ENCODE measurements at regions not wholly inside any gene's neighbourhood (a gene's known extent, or its start where the extent isn't known, plus 50 kb on each side); places are given as distances from the start of the nearest gene placed in this dataset.
A peak's percentile ranks its signal among the peaks of the same experiment; 100 is the strongest.
"Not testable (repeated sequence)": the region's sequence is repeated elsewhere in the genome, so short reads cannot be mapped to it uniquely, and the experiment has no call there.

DNA sequence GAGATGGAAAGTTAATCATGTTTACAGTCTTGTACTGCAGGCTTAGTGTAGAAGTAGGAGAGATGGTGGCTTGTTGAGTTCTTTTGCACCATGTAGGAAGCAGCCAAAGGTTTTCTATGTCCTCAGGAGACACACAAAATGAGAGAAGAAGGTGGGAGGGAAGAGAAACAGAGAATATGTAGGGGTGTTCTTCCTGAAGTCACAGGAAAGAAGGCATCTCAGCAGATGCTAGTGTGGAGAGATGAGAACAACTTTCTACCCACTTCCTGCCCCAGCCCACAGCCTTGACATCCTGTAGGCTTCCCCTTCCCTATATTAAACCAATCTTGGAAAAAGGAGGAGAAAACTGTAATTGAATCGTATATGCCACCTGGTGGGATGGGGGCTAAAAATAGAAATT is 217.0 kb downstream of the S1PR1 start:
- no peak for DNase-seq
- H3K4me1 Mint-ChIP-seq (ENCODE audit: low read depth) = peaks cover 46% of the 10 kb centered on the region
- H3K27me3 Mint-ChIP-seq (ENCODE audit: low read depth) = peaks cover 12% of the 10 kb centered on the region
- H3K36me3 Mint-ChIP-seq (ENCODE audit: insufficient read depth in 2 of 2) = no peaks in the 10 kb centered on the region
- ATAC-seq (replicated peaks in 1 of 2) = no peak
- H3K4me3 Mint-ChIP-seq = peak overlapping the region; percentile 1 to 20
- no peaks in the 10 kb centered on the region for H3K9me3 Mint-ChIP-seq
- no peak overlapping the region for H3K27ac Mint-ChIP-seq

- Mint-ChIP-seq H3K9me3 (no peaks in the 10 kb centered on the region), H3K27ac (no peak overlapping the region), H3K4me1 (ENCODE audit: low read depth) (peaks cover 35% of the 10 kb centered on the region), H3K4me3 (no peak overlapping the region), H3K36me3 (ENCODE audit: insufficient read depth in 2 of 2) (no peaks in the 10 kb centered on the region), H3K27me3 (ENCODE audit: low read depth) (no peaks in the 10 kb centered on the region)
- DNase-seq (no peak), ATAC-seq (replicated peaks in 1 of 2) (no peak)
Measured at GRCh38 chr1:101455166-101455565, 218.3 kb downstream of the S1PR1 start.

DNA sequence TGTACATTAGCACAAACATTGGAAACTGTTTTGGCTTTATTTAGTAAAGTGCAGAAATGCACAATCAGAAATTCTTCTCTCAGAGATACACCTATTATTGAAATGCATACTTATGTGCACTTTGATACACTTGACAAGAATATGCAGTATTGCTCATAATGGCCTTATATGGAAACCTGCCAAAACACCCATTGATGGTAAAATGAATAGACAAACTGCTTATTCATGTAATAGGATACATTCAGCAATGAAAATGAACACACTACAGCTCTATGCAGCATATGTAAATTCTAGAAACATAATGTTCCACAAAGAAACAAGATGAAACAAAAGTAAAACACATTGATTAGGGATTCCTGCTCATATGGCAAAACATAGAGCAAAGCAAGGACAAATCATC is 223.9 kb downstream of the S1PR1 start:
- peaks cover 0 to 1% of the 10 kb centered on the region in 2 donors for H3K9me3 Mint-ChIP-seq
- H3K27ac Mint-ChIP-seq = no peak overlapping the region
- H3K27me3 Mint-ChIP-seq (ENCODE audit: low read depth) = peaks cover 10% of the 10 kb centered on the region
- H3K4me1 Mint-ChIP-seq (ENCODE audit: low read depth) = no peaks in the 10 kb centered on the region
- no peak for DNase-seq
- no peak for ATAC-seq (replicated peaks in 1 of 2)
- H3K4me3 Mint-ChIP-seq = no peak overlapping the region
- H3K36me3 Mint-ChIP-seq (ENCODE audit: insufficient read depth in 2 of 2) = no peaks in the 10 kb centered on the region

DNA sequence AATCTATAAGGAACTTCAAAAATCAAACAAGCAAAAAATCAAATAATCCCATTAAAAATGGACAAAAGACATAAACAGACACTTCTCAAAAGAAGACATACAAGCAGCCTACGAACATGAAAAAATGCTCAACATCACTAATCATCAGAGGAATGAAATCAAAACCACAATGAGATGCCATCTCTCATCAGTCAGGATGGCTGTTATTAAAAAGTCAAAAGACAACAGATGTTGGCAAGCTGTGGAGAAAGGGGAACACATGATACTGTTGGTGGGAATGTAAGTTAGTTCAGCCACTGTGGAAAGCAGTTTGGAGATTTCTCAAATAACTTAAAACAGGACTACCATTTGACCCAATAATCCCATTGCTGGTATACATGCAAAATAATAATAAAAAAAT is 226.4 kb downstream of the S1PR1 start:
- ATAC-seq (replicated peaks in 1 of 2) (no peak), DNase-seq (no peak)
- no peaks in the 10 kb centered on the region for H3K36me3 Mint-ChIP-seq (ENCODE audit: insufficient read depth in 2 of 2)
- H3K4me3 Mint-ChIP-seq = no peak overlapping the region
- H3K27ac Mint-ChIP-seq = no peak overlapping the region
- no peaks in the 10 kb centered on the region for H3K4me1 Mint-ChIP-seq (ENCODE audit: low read depth)
- H3K9me3 Mint-ChIP-seq = peaks cover 0 to 1% of the 10 kb centered on the region in 2 donors
- H3K27me3 Mint-ChIP-seq (ENCODE audit: low read depth) = peaks cover 10% of the 10 kb centered on the region

DNA sequence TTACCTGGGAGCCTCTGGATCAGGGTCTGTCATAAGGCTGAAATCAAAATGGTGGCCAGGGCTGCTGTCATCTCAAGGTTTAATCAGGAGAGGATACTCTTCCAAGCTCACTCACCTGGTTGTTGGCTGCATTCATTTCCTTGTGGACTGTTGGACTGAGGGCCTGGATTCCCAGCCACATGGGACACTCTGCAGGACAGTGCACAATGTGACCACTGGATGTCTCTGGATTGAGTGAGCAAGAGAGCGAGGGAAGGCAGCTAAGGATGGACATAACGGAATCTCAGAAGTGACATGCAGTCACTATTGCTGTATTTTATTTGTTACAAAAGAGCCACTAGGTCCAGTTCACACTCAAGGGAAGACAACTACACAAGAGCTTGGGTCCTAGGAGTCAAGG is 229.1 kb downstream of the S1PR1 start:
- Mint-ChIP-seq H3K4me1 (ENCODE audit: low read depth) (no peaks in the 10 kb centered on the region), H3K27me3 (ENCODE audit: low read depth) (peaks cover 7% of the 10 kb centered on the region)
- no peak for DNase-seq

GRCh38 chr1:101474039-101474665 is 237.3 kb downstream of the S1PR1 start:
- ATAC-seq (replicated peaks in 1 of 2) (no peak), DNase-seq (no peak)
- Mint-ChIP-seq H3K4me3 (no peak overlapping the region), H3K27me3 (ENCODE audit: low read depth) (no peaks in the 10 kb centered on the region), H3K36me3 (ENCODE audit: insufficient read depth in 2 of 2) (peaks cover 8% of the 10 kb centered on the region in 2 donors), H3K4me1 (ENCODE audit: low read depth) (no peaks in the 10 kb centered on the region), H3K9me3 (peaks cover 6 to 12% of the 10 kb centered on the region in 2 donors), H3K27ac (no peak overlapping the region)

More for the DNA sequence above, 229.1 kb downstream of the S1PR1 start:
- H3K36me3 Mint-ChIP-seq (ENCODE audit: insufficient read depth in 2 of 2) = peaks cover 0 to 1% of the 10 kb centered on the region in 2 donors
- H3K9me3 Mint-ChIP-seq = peaks cover 4% of the 10 kb centered on the region in 2 donors
- H3K27ac Mint-ChIP-seq = no peak overlapping the region
- ATAC-seq (replicated peaks in 1 of 2) = no peak
- no peak overlapping the region for H3K4me3 Mint-ChIP-seq

DNA sequence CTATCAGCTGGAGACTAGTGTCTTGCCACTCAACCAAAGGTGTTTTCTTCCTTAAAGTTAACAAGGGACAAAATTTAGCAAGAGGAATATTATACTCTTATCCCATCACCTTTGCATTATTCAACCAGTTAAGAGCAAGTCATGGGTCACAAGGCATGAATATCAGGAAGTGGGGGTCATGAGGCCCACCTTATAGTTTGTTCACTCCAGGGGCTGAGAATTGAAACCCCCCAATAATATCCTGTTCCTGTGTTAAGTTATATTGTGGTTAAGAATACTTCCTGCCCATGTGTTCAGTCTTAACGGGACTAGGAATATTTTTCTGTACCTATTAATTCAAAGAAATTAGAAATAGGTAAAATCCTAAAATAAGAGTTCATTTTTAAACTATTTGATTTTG is 239.7 kb downstream of the S1PR1 start:
- Mint-ChIP-seq H3K9me3 (peaks cover 1 to 5% of the 10 kb centered on the region in 2 donors), H3K27ac (no peak overlapping the region), H3K27me3 (ENCODE audit: low read depth) (no peaks in the 10 kb centered on the region), H3K4me3 (no peak overlapping the region), H3K4me1 (ENCODE audit: low read depth) (no peaks in the 10 kb centered on the region), H3K36me3 (ENCODE audit: insufficient read depth in 2 of 2) (peaks cover 4 to 5% of the 10 kb centered on the region in 2 donors)
- no peak for ATAC-seq (replicated peaks in 1 of 2)
- DNase-seq = no peak

DNA sequence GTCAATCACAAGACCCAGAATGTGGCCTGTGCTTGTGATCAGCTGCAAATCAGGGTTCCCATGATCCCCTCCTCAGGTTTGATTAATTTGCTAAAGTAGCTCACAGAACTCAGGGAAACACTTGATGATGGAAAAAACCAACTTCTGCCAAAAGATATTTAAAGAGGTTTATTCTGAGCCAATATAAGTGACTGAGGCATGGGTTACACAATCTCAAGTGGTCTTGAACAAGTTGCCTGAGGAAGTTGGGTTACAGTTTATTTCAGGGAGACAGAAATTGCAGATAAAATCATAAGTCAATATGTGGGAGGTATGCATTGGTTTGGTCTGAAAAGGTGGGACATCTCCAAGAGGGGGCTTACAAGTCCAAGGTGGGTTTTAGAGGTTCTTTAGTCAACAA is 243.1 kb downstream of the S1PR1 start:
- Mint-ChIP-seq H3K4me3 (no peak overlapping the region), H3K27ac (no peak overlapping the region), H3K4me1 (ENCODE audit: low read depth) (no peaks in the 10 kb centered on the region), H3K36me3 (ENCODE audit: insufficient read depth in 2 of 2) (no peaks in the 10 kb centered on the region), H3K9me3 (no peaks in the 10 kb centered on the region), H3K27me3 (ENCODE audit: low read depth) (no peaks in the 10 kb centered on the region)
- DNase-seq (no peak), ATAC-seq (replicated peaks in 1 of 2) (no peak)

- Mint-ChIP-seq H3K27ac (no peak overlapping the region), H3K4me1 (ENCODE audit: low read depth) (no peaks in the 10 kb centered on the region), H3K4me3 (no peak overlapping the region), H3K36me3 (ENCODE audit: insufficient read depth in 2 of 2) (no peaks in the 10 kb centered on the region), H3K27me3 (ENCODE audit: low read depth) (no peaks in the 10 kb centered on the region), H3K9me3 (no peaks in the 10 kb centered on the region)
- ATAC-seq (replicated peaks in 1 of 2) (no peak), DNase-seq (no peak)
Measured at GRCh38 chr1:101482306-101482705, 245.5 kb downstream of the S1PR1 start.

- no peak for DNase-seq
- no peak for ATAC-seq (replicated peaks in 1 of 2)
- H3K36me3 Mint-ChIP-seq (ENCODE audit: insufficient read depth in 2 of 2) = no peaks in the 10 kb centered on the region
- no peaks in the 10 kb centered on the region for H3K27me3 Mint-ChIP-seq (ENCODE audit: low read depth)
- no peak overlapping the region for H3K27ac Mint-ChIP-seq
- H3K4me3 Mint-ChIP-seq = no peak overlapping the region
- no peaks in the 10 kb centered on the region for H3K9me3 Mint-ChIP-seq
- no peaks in the 10 kb centered on the region for H3K4me1 Mint-ChIP-seq (ENCODE audit: low read depth)
Measured at GRCh38 chr1:101483982-101484688, 247.3 kb downstream of the S1PR1 start.

GRCh38 chr1:101484689-101485338 is 248.0 kb downstream of the S1PR1 start:
- no peaks in the 10 kb centered on the region for H3K36me3 Mint-ChIP-seq (ENCODE audit: insufficient read depth in 2 of 2)
- no peak overlapping the region for H3K4me3 Mint-ChIP-seq
- DNase-seq = no peak
- H3K4me1 Mint-ChIP-seq (ENCODE audit: low read depth) = no peaks in the 10 kb centered on the region
- ATAC-seq (replicated peaks in 1 of 2) = no peak
- no peaks in the 10 kb centered on the region for H3K27me3 Mint-ChIP-seq (ENCODE audit: low read depth)
- H3K9me3 Mint-ChIP-seq = peaks cover 0 to 4% of the 10 kb centered on the region in 2 donors
- H3K27ac Mint-ChIP-seq = no peak overlapping the region

- Mint-ChIP-seq H3K4me3 (no peak overlapping the region), H3K27ac (no peak overlapping the region), H3K27me3 (ENCODE audit: low read depth) (no peaks in the 10 kb centered on the region), H3K4me1 (ENCODE audit: low read depth) (no peaks in the 10 kb centered on the region), H3K36me3 (ENCODE audit: insufficient read depth in 2 of 2) (no peaks in the 10 kb centered on the region), H3K9me3 (peaks cover 4 to 7% of the 10 kb centered on the region in 2 donors)
- ATAC-seq (replicated peaks in 1 of 2) (no peak), DNase-seq (no peak)
Measured at GRCh38 chr1:101485712-101486111, 248.9 kb downstream of the S1PR1 start.

DNA sequence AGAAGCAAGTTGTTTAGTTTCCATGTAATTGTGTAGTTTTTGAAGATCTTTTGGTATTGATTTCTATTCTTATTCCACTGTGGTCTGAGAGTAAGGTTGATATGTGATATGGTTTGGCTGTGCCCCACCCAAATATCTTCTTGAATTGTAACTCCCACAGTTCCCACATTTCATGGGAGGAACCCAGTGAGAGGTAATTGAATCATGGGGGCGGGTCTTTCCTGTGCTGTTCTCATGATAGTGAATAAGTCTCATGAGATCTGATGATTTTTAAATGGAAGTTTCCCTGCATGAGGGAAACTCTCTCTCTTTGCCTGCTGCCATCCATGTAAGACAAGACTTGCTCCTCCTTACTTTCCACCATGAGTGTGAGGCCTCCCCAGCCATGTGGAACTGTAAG is 255.3 kb downstream of the S1PR1 start:
- H3K4me3 Mint-ChIP-seq; H3K27me3 Mint-ChIP-seq (ENCODE audit: low read depth); H3K36me3 Mint-ChIP-seq (ENCODE audit: insufficient read depth in 2 of 2); H3K9me3 Mint-ChIP-seq; H3K4me1 Mint-ChIP-seq (ENCODE audit: low read depth); DNase-seq; H3K27ac Mint-ChIP-seq; ATAC-seq (replicated peaks in 1 of 2): not testable (repeated sequence)

Measured in activated T-cell treated with anti-CD3 and anti-CD28 coated beads, Interleukin-2, amount 50 U/mL, for 72 hours (primary cell).